UCSD-AML1 (cell line): ENCODE measurements at regions not wholly inside any gene's neighbourhood (a gene's known extent, or its start where the extent isn't known, plus 50 kb on each side); places are given as distances from the start of the nearest gene placed in this dataset.

ENCODE experiments used
- DNase-seq: peaks from one replicate; lab custom pipeline; 2025; ENCODE audit not compliant: unreplicated experiment; lab: John Stamatoyannopoulos, UW

- DNase-seq, result no peak
Observed at GRCh38 chr18:76578571-76579300, 83.7 kb upstream of the ZNF516 start.

DNA sequence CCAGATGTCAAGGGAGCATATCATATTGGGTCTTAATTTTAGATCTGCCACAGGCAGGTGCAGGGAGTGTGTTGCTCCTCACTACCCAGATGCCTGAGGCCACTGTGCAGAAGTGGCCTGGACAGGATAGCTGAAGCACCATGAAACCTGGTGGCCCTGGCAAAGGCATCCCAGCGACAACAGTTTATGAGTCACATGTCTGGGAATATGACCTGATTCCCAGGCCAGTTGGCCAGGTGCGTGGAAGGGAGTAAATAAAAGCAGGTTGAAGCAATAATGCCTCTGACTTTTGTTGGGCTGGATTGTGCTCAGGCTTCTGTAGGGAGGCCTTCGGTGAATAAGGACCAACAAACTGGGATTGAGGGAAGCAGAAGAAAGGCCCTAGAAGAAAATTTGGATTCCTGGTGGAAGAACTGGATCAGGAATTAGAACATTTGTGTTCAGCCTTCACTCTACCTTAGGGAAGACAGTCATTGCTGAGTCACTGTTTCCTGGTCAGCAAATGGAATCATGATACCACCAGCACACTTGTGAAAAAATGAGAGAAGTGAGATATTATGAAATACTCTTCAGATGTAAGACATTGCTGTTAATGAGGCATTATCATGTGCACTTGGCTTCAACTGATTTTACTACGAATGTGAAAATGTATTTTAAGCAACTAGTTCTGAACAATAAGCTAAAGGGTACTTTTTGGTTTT lies 78.4 kb upstream of the ZNF516 start:
- no peak for DNase-seq

DNA sequence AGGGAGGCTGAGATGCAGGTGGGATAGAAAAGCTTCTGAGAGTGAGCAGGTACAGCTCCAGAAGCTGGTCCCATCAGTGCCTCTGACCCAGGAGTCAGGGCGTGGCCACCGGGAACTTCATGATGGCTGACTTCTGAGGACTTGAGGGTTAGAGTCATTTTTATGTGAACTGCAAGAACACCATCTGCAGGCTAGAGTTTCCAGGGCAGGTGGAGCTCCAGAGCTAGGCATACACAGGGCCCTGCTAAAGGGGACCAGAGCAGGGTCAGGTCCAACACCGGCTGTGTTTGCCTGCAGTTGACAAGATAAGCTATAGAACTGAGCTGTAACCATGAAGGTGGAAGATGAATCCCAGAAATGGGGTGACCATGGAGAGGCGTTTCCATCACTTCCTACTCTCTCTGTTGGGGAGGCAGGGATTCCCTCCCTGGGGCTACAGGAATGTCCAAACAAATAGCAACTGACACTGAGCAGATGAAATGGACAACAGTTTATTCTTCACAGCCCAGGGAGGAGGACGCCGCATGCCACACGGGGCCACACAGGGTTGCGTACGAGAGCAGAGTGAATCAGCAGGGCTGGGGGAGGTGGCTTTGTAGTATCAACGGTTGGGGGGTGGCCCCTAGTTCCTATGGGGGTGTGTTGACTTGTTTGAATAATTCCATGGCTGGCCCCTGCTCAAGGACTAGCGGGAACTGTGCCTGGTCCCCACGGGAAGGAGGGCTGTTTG lies 77.6 kb upstream of the ZNF516 start:
- no peak for DNase-seq

DNA sequence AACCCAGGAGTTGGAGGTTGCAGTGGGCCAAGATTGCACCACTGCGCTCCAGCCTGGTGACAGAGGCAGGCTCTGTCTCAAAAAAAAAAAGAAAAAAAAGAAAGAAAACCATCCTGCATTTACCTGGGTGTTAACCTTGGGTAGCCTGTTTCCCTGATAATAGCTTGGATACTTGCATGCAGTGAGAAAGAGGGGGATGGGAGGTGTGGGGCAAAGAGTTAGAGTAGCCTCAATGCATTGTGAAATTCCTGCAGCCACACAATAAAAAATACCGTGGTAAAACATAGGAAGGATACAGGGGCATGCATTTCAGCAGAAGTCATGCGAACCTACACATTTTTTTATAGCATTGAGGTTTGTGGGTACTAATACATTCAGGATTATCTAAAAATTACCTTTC lies 76.6 kb upstream of the ZNF516 start:
- no peak for DNase-seq

DNA sequence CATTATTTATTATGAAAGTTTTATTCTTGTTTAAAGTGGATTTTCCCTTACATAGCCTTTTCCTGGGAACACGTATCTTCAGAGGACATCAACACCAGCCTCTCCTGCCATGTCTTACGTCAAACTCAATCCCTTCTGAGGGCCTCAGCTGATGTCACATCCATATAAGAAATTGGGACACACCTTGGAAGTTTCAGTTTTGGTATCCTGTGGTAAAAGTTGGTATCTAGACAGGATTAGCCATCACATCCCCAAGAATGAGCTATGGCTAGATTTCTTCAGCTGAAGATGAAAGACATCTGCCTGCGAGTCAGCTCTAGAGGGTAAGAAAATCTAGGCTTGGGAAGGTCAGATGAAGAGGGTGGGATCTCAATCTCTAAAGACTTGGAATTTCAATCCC lies 75.8 kb upstream of the ZNF516 start:
- DNase-seq, result no peak

GRCh38 chr18:76569644-76570419 lies 74.8 kb upstream of the ZNF516 start:
- DNase-seq, result no peak

- DNase-seq, result no peak
Observed at GRCh38 chr18:76568731-76569130, 73.7 kb upstream of the ZNF516 start.

GRCh38 chr18:76567835-76568445 lies 72.9 kb upstream of the ZNF516 start:
- DNase-seq, result no peak

DNA sequence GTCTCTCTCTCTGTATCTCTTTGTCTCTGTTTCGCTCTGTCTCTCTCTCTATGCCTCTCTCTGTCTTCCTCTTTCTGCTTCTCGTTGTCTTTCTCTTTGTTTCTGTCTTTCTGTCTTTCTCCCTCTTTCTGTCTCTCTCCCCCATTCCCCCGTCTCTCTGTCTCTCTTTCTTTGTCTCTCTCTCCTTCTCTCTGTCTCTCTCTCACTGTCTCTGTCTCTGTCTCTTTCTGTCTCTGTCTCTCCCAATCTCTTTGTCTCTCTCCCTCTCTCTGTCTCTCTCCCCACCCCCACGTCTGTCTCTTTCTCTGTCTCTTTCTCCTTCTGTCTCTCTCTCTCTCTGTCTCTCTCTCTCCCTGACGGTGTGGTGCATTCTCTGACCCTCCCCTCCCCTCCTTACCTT lies 71.9 kb upstream of the ZNF516 start:
- no peak for DNase-seq

- DNase-seq, result peak; percentile 29
Observed at GRCh38 chr18:76565238-76566173, 70.5 kb upstream of the ZNF516 start.

- DNase-seq, result no peak
Observed at GRCh38 chr18:76564655-76565237, 69.7 kb upstream of the ZNF516 start.

DNA sequence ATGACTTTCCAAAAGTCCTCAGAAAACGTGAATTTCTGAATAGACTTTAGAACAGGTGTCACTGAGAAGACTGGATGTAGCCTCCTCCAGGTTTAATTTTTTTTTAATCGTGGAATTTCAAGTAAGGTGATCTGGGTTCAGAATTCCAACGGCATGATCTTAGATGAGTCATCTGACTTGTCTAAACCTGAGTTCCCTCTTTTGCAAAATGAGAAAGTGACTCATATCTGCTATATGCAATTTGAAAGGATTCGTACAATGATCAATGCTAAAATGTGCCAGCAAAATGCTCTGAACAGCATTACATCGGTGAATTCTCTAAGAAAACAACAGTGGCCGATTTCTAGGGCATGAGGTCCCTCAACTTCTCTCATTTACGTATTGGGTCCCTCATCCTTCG lies 69.1 kb upstream of the ZNF516 start:
- no peak for DNase-seq

DNA sequence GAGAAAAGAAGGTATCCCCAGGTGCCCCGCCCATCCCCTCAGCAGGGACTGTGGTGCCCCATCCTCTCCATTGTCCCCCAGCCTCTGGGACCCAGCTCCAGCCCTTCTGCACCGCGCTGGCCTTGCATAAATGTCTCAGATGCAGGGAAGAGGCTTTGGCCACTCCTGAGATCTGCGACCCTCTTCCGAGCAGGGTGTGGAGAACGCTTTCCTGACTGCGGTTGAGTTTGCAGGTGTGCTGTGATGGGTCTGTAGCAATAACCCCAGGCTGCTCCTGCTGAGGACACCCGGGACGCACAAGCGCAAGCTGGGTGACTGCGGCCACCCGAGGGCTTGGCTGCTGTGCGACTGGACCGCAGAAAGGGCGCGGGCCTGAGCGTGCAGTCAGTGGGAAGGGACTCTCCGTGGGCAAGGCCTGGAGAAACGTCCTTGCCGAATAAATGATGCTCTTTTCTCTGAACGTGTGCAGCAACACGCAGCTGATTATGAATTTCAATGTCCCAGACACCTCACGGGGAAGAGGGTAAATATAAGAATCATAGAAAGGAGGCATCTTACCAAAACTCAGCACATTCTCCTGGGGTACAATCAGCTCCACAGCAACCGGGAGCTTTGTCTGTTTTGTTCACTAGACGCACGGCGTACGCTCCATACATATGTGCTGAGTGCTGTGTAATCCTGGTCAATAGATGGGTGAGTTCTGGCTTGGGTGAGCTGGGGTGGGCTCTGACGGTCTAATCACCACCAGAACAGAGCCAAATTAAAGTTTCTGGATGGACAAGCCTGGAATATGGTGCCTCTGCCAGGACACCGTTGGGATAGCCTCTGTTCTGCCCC lies 67.5 kb upstream of the ZNF516 start:
- no peak for DNase-seq

DNA sequence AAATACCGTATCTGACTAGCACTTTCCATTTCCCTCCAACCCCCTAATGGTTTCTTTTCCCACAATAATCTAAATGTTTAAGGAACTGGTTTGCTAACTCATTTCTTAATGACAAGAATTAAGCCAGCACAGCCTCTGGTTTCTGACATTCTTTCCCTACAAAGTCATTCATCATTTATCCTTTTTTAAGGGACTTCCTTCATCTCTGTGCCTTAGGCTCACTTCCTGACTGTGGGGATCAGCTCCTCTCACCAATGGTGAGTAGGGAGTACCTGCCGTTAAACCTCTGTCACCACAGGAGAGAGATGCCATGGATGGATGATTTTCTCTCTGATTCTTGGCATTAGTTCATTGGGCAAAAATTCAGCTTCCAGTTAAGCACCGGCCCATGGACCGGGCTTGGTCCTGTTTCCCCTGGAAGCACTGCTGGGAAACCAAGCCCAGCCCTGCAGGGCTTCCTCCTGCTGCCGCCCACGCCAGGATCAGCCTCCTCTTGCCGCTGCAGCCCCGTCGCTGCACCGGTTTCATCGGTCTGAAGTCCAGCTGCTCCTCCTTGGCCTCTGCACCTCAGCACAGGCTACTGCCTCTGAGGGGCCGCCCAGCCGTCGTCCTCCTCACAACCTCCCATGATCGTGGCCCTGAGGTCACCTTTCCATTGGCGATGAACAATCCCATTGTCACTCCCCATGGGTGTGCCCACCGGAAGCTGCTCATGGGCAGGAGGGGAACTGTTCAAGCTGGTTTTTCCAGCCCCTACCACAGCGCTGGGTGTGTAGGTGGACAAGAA lies 64.0 kb upstream of the ZNF516 start:
- DNase-seq, result no peak

- DNase-seq, result no peak
Observed at GRCh38 chr18:76557026-76557575, 62.1 kb upstream of the ZNF516 start.

DNA sequence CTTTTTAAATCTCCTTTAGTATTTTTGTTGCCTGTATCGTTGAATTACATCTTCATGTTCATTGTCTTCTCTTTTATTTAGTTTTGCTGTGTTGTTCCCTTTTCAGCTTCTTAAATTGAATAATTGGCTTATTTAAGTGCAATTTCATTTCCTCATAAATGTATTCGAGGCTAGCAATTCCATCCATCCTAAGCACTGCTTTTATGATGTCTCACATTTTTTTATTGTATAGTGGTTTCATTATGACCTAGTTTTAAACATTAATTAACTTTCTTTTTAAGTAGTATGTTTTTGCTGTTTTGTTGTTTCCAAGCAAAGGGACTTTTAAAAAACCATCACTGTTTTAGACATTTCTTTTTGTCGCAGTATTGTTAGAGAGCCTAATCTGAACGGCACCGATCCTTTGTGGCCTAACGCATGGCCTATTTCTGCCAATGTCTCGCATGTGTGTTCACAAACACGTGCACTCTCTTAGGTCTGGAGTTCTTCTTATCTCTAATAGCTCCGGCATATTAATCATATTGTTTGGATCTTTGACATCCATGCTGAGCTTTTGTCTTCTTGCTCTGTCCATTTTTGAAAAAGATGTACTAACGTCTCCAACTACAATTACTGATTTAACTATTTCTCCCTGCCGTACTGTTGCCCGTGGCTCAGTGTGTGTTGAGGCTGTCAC lies 59.6 kb upstream of the ZNF516 start:
- no peak for DNase-seq
